Peyer's patch (tissue), 4 donors: ENCODE measurements at regions not wholly inside any gene's neighbourhood (a gene's known extent, or its start where the extent isn't known, plus 50 kb on each side); places are given as distances from the start of the nearest gene placed in this dataset.

Experiments
- DNase-seq, 3 donors: peaks; one replicate each; pipeline ENCODE4 v3.0.0-alpha.2; 2017 to 2019
- H3K27ac ChIP-seq, 4 donors: fragments of 200-600 bp; sonication (generic); one replicate each; pipeline ENCODE4 v1.5.1; 2016 to 2019
- H3K27me3 ChIP-seq, 2 donors: fragments of 200-600 bp; sonication (generic); one replicate each; pipeline ENCODE4 v1.5.1; 2019
- H3K36me3 ChIP-seq, 3 donors: fragments of 200-600 bp; sonication (generic); one replicate each; pipeline ENCODE4 v1.5.1; 2016 to 2019
- H3K4me1 ChIP-seq, 4 donors: fragments of 200-600 bp; sonication (generic); one replicate each; pipeline ENCODE4 v1.5.1; 2016 to 2019
- H3K4me3 ChIP-seq, 4 donors: fragments of 200-600 bp; sonication (generic); 1 replicate in 3 of 4; 2 replicates in 1 of 4; pipeline ENCODE4 v1.5.1; 2016 to 2019; ENCODE audit warnings: mild to moderate bottlenecking in 1 of 4
- H3K9me3 ChIP-seq, 4 donors: fragments of 200-600 bp; sonication (generic); one replicate each; pipeline ENCODE4 v1.5.1; 2016 to 2019; ENCODE audit warnings: mild to moderate bottlenecking in 1 of 4
- POLR2A ChIP-seq, 2 donors: fragments of 450-650 bp; IDR thresholded peaks; one replicate each; pipeline ENCODE4 v1.5.1; 2017; ENCODE audit warnings: antibody characterized with exemption in 2 of 2, mild to moderate bottlenecking in 2 of 2, moderate library complexity in 2 of 2
- TF ChIP-seq, protein P1 (sequence below), 6 experiments: fragments of 450-650 bp in 4 of 6; fragments of 200-600 bp in 2 of 6; sonication (generic) in 1 of 6; IDR thresholded peaks; one replicate each; pipeline ENCODE4 v1.5.1; 2017 to 2019; ENCODE audit warnings: antibody characterized with exemption in 6 of 6, mild to moderate bottlenecking in 3 of 6, moderate library complexity in 1 of 6

DNA sequence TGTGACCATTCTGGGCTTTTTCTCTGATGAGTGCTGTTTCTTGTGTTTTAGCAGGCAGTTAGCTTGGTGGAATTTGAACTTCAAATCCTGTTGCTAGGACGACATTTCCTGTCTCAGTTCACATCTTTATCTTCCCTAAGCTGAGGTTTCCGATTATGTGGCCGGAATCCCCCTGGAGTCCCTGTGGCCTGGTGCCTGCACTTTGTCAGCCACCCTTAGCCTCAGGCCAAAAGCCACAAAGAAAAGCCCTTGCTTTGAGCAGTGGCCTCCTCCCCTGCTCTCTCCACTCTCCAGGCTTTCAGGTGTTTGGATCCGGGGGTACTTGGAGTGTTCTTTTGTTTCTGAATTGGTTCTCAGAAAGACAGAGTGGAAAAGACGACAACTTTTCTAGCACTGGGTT lies 59.9 kb upstream of the PMEPA1 start:
- Histone ChIP-seq H3K36me3 (no peaks in the 10 kb centered on the region), H3K27me3 (no peaks in the 10 kb centered on the region), H3K4me1 (no peaks in the 10 kb centered on the region), H3K27ac (no peak overlapping the region), H3K9me3 (no peaks in the 10 kb centered on the region), H3K4me3 (no peak overlapping the region)
- peak in 1 of 3 donors; percentile 7 for DNase-seq
- TF ChIP-seq POLR2A (IDR thresholded peaks at IDR 0.05), result no peak
- TF ChIP-seq, protein P1, sequence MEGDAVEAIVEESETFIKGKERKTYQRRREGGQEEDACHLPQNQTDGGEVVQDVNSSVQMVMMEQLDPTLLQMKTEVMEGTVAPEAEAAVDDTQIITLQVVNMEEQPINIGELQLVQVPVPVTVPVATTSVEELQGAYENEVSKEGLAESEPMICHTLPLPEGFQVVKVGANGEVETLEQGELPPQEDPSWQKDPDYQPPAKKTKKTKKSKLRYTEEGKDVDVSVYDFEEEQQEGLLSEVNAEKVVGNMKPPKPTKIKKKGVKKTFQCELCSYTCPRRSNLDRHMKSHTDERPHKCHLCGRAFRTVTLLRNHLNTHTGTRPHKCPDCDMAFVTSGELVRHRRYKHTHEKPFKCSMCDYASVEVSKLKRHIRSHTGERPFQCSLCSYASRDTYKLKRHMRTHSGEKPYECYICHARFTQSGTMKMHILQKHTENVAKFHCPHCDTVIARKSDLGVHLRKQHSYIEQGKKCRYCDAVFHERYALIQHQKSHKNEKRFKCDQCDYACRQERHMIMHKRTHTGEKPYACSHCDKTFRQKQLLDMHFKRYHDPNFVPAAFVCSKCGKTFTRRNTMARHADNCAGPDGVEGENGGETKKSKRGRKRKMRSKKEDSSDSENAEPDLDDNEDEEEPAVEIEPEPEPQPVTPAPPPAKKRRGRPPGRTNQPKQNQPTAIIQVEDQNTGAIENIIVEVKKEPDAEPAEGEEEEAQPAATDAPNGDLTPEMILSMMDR (IDR thresholded peaks at IDR 0.05), result no peak

DNA sequence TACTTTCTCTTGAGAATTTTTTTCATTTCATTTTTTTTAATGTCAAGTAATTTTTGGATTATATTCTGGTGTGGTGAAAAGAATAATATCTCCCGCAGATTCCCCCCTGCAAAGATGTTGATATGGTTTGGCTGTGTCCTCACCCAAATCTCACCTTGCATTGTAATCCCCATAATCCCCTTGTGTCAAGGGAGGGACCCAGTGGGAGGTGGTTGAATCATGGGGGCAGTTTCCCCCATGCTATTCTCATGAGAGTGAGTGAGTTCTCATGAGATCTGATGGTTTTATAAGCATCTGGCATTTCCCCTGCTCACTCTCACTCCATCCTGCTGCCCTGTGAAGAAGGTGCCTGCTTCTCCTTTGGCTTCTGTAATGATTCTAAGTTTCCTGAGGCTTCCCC lies 58.7 kb upstream of the PMEPA1 start:
- TF ChIP-seq, protein P1 (IDR thresholded peaks at IDR 0.05), result no peak
- TF ChIP-seq POLR2A (IDR thresholded peaks at IDR 0.05), result no peak
- no peaks in the 10 kb centered on the region for H3K4me1 ChIP-seq
- H3K27ac ChIP-seq, result no peak overlapping the region
- H3K36me3 ChIP-seq, result no peaks in the 10 kb centered on the region
- no peak overlapping the region for H3K4me3 ChIP-seq
- H3K9me3 ChIP-seq, result no peaks in the 10 kb centered on the region
- no peaks in the 10 kb centered on the region for H3K27me3 ChIP-seq
- no peak for DNase-seq

DNA sequence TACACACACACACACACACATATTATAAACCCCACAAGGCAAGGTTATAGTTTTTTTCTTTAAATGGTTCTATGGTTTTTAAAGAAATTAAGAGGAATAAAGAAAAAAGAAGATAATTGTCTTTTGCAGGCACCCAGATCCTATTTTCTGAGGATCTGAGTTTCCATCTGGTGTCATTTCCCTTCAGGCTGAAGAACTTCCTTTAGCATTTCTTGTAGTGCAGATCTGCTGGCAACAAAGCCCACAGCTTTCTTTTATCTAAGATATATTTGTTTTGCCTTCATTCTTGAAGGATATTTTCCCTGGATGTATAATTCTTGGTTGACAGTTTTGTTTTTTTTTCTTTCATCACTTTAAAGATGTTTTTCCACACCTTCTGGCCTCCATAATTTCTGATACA lies 57.6 kb upstream of the PMEPA1 start:
- TF ChIP-seq POLR2A (IDR thresholded peaks at IDR 0.05), result no peak
- TF ChIP-seq, protein P1 (IDR thresholded peaks at IDR 0.05), result no peak
- Histone ChIP-seq H3K4me1 (no peaks in the 10 kb centered on the region), H3K36me3 (no peaks in the 10 kb centered on the region)

DNA sequence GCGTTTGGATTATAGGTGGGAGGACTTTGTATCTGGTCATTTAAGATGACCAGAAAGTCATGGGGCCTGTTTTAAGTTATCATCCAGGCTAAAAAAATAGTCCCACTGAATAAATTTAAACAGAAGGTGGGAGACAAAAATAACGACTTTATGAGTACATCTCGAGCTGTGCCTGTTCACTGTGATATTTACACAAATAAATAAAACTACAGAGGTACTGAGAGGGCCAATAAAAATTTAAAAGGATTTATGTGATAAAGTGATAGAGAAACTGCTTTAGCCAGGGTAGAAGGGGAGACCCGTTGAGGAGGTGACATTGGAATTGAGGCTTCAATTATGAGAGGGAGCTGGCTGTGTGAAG lies 53.4 kb upstream of the PMEPA1 start:
- no peak overlapping the region for H3K27ac ChIP-seq
- H3K9me3 ChIP-seq, result no peaks in the 10 kb centered on the region
- no peak overlapping the region for H3K4me3 ChIP-seq
- TF ChIP-seq, protein P1 (IDR thresholded peaks at IDR 0.05), result no peak
- no peak for TF ChIP-seq POLR2A (IDR thresholded peaks at IDR 0.05)
- no peaks in the 10 kb centered on the region for H3K36me3 ChIP-seq
- no peaks in the 10 kb centered on the region for H3K27me3 ChIP-seq
- H3K4me1 ChIP-seq, result no peaks in the 10 kb centered on the region
- no peak for DNase-seq

More for the DNA sequence above, 57.6 kb upstream of the PMEPA1 start:
- H3K27me3 ChIP-seq, result no peaks in the 10 kb centered on the region
- H3K4me3 ChIP-seq, result no peak overlapping the region
- DNase-seq, result no peak
- no peaks in the 10 kb centered on the region for H3K9me3 ChIP-seq
- H3K27ac ChIP-seq, result no peak overlapping the region

DNA sequence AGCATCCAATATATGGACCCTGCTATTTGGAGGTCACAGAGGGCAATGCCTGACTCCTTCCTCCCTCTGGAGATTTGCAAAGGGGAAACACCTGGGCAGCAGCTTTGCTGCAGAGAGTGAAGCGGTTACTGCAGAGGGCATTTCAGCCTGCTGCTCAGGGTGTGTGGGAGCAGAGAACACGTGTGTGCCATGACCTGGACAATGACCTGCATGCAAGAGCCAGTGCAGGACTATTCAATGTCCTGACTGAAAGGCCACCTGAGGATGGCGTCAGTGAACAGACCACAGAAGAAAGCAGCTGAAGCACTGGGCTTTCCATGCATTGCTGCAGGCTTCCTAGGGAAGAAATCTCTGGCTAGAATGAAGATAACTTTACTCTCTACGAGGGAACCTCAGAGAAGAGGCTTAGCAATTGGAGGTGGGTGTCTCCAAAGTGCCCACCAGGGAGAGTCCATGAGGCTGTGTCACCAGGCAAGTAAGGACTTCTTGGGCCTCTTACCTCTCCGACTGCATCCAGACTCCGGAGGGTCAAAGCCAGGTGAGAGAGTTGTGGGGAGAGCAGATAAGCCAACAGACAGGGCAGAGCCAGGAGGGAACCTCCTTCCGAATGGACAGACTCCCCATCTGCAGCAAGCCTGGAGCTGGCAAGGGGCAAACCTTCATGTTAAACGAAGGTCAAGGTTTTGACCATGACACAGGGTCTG lies 52.9 kb upstream of the PMEPA1 start:
- Histone ChIP-seq H3K36me3 (no peaks in the 10 kb centered on the region), H3K27me3 (no peaks in the 10 kb centered on the region), H3K4me3 (no peak overlapping the region), H3K9me3 (no peaks in the 10 kb centered on the region), H3K4me1 (no peaks in the 10 kb centered on the region), H3K27ac (no peak overlapping the region)
- no peak for DNase-seq
- TF ChIP-seq, protein P1 (IDR thresholded peaks at IDR 0.05), result no peak
- no peak for TF ChIP-seq POLR2A (IDR thresholded peaks at IDR 0.05)

DNA sequence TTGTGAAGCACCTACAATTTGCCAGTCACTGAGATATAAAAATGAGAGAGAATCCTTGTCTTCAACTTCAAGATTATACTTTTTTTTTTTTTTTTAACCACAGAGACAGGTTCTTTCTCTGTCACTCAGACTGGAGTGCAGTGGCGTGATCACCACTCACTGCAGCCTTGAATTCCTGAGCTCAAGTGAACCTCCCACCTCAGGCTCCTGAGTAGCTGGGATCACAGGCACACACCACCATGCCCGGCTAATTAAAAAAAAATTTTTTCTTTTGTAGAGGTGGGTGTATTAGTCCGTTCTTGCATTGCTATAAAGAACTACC lies 51.6 kb upstream of the PMEPA1 start:
- Histone ChIP-seq H3K4me3 (no peak overlapping the region), H3K9me3 (no peaks in the 10 kb centered on the region), H3K27me3 (no peaks in the 10 kb centered on the region), H3K4me1 (no peaks in the 10 kb centered on the region), H3K36me3 (no peaks in the 10 kb centered on the region), H3K27ac (no peak overlapping the region)
- no peak for DNase-seq
- TF ChIP-seq, protein P1 (IDR thresholded peaks at IDR 0.05), result no peak
- no peak for TF ChIP-seq POLR2A (IDR thresholded peaks at IDR 0.05)
